T-helper 17 cell (primary cell): ENCODE measurements at regions not wholly inside any gene's neighbourhood (a gene's known extent, or its start where the extent isn't known, plus 50 kb on each side); places are given as distances from the start of the nearest gene placed in this dataset.

Experiments used
- ATAC-seq: fragments of 150-1000 bp; cut with Tn5 transposase; 2 replicates; pipeline ENCODE4 v1.10.0; 2021; ENCODE audit warnings: mild to moderate bottlenecking, moderate library complexity
- DNase-seq, 3 donors: peaks; one replicate each; pipeline versions ENCODE4 v3.0.0 to v3.0.0-alpha.2; 2020 to 2021
- H3K9me3 ChIP-seq: one replicate; pipeline ENCODE4 v1.7.0; 2013; ENCODE audit warnings: low read length, mild to moderate bottlenecking; ENCODE audit not compliant: control insufficient read depth, poor library complexity, severe bottlenecking
- H3K27ac Mint-ChIP-seq: one replicate; pipeline ENCODE4 v1.8.0; 2022; ENCODE audit warnings: mild to moderate bottlenecking, moderate library complexity, mixed read lengths
- H3K27me3 Mint-ChIP-seq: one replicate; pipeline ENCODE4 v1.8.0; 2022; ENCODE audit warnings: mixed read lengths
- H3K36me3 Mint-ChIP-seq: one replicate; pipeline ENCODE4 v1.8.0; 2022; ENCODE audit warnings: low read depth, mixed read lengths
- H3K4me1 Mint-ChIP-seq: one replicate; pipeline ENCODE4 v1.8.0; 2022; ENCODE audit warnings: mild to moderate bottlenecking, mixed read lengths
- H3K4me3 Mint-ChIP-seq: one replicate; pipeline ENCODE4 v1.8.0; 2022; ENCODE audit warnings: mild to moderate bottlenecking, moderate library complexity, mixed read lengths

GRCh38 chr14:100652744-100653143 lies 65.5 kb upstream of the BEGAIN start:
- Mint-ChIP-seq H3K4me1 (peaks cover 2% of the 10 kb centered on the region), H3K27ac (no peak overlapping the region), H3K27me3 (peaks cover 41% of the 10 kb centered on the region), H3K4me3 (no peak overlapping the region), H3K36me3 (no peaks in the 10 kb centered on the region)
- DNase-seq (no peak), ATAC-seq (no peak)
- no peaks in the 10 kb centered on the region for H3K9me3 ChIP-seq

DNA sequence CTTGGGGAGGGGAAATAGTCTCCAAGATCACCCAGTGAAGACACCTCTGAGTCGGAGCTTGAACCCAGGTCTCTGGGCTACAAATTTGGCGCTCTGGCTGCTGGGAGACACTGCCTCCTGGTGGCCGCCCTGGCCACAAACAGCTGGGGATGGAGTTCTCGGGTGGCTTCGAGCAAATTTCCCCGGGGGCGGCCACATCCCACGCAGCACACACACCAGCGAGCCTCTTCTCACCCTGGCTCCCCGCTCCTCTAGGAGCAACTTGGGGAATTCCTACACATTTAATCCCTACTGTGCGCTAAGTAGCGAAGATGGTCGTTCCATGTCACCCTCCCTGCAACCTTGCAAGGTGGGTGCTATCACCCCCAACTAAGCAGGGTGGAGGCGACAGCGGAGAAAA lies 66.2 kb upstream of the BEGAIN start:
- DNase-seq = peak in 1 of 3 donors; percentile 30
- H3K9me3 ChIP-seq = no peaks in the 10 kb centered on the region
- no peak for ATAC-seq
- Mint-ChIP-seq H3K36me3 (no peaks in the 10 kb centered on the region), H3K27me3 (peaks cover 43% of the 10 kb centered on the region), H3K27ac (no peak overlapping the region), H3K4me3 (no peak overlapping the region), H3K4me1 (peaks cover 5% of the 10 kb centered on the region)

DNA sequence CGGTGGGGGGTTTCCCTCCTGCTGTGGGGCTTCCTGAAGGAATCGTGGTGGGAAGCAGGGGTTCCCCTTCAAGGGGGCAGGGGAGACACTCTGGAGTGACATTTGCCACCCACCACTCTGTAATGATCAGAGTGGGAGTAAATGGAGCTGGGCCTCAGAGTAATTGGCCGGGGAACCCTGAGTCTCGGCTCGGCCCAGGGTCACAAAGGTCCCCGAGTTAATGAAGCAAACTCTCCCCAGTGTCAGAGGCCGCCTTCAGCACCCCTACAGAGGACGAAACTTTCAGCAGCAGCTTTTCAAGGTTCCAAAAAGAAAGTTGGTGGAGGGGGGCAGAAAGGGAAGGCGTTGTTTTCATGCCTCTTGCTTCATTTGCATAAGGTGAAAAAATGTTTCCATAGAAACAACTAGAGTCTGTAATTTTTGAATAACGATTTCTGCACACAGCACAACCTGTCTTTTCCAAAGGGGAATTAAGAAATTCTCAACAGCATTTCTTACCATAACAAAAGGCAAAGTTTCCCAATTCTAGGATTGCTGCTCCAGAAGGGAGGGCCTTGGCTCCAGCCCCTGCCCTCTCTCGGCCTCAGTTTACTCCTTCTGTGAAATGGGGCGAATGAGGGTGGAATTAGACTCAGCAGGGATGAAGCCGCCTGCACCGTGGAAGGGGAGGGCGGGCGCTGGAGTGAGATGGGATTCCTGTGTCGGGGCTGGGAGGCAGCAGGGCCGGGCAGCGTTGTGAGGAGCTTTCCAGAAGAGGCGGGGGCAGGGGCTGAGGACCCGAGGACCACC lies 67.0 kb upstream of the BEGAIN start:
- Mint-ChIP-seq H3K36me3 (no peaks in the 10 kb centered on the region), H3K27me3 (peaks cover 42% of the 10 kb centered on the region), H3K4me1 (peaks cover 5% of the 10 kb centered on the region), H3K4me3 (no peak overlapping the region), H3K27ac (no peak overlapping the region)
- ATAC-seq (no peak), DNase-seq (no peak)
- H3K9me3 ChIP-seq = no peaks in the 10 kb centered on the region

DNA sequence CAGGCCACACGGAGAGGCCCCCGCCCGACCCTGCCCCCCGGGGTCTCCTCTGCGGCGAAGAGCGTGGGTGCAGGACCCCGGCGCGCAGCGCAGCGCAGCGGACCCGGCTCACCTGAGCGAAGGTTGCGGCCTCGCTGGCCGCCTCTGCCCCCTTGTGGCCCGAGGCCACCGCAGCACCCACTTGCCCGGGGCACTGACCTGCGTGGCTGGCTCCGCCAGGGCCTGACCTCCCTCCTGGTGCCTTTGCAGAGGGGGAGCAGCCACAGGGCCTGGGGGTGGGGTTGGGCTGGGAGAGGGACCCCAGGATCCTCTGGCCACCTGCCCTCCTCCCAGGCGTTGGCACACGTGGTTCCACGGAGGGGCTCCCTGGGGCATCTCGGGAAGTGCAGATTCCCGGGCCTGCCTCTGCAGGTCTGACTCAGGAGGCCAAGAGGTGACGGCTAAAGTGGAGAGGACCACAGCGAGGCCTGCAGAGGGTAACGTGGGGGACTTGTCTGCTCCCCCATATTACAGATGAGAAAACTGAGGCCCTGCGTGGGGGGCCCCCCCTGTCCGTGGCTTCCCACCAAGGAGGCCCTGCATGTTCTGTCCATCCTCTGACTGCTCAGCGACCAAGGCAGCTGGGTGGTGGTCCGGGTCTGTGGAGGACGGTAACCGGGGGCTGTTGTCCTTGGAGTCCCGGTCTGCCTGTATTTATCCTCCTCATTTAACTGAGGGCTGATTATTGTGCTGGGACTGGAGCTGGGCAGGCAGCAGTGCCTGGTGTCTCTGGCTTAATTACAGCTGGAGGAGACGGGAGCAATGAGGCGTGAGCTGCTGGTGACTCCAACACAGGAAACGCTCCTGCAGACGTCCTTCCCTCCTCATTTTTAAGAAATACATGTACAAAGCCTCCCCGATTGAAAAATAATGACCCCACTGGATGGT lies 67.9 kb upstream of the BEGAIN start:
- H3K9me3 ChIP-seq = no peaks in the 10 kb centered on the region
- Mint-ChIP-seq H3K4me3 (no peak overlapping the region), H3K27ac (no peak overlapping the region), H3K27me3 (peaks cover 39% of the 10 kb centered on the region), H3K4me1 (peaks cover 5% of the 10 kb centered on the region), H3K36me3 (no peaks in the 10 kb centered on the region)
- peak; percentile 74 for ATAC-seq
- DNase-seq = peak; percentile 17 to 37 (median 35)

DNA sequence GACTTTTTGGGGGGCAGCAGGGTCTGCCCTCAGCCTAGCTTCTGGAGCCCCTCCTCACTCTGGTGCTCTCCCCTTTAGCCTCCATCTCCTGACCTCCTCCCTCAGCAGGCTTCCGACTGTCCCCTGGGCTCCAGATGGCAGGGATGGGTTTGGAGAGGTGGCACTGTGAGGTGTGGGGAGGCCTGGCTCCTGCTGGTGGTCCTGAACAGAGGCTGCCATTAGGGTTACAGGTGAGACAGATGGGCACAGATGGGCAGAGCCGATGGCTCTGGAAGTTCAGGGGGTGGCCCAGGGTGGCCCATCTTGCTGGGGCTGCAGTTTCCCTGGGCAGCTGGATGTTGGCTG lies 68.5 kb upstream of the BEGAIN start:
- no peaks in the 10 kb centered on the region for H3K36me3 Mint-ChIP-seq
- ATAC-seq = no peak

DNA sequence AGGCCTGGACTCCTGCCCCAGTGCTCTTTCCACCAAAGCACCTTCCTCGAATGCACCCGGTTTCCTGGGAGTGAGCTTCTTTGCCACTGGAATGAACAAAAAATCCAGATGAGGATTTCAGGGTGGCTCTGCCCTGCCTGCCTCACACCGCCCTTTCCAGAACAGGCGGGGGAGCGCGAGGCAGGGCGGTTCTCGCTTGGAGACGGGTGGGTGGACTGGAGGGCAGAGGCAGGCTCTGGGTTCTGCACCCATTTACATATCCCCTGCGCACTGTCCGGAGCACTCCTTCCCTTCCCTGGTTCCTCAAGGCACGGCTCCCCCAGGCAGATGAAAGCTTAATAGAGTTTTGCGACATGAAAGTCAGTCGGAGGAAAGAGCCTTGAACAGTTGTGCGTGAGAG lies 69.7 kb upstream of the DLK1 start:
- no peak for ATAC-seq
- no peaks in the 10 kb centered on the region for H3K9me3 ChIP-seq
- Mint-ChIP-seq H3K27me3 (peaks cover 34% of the 10 kb centered on the region), H3K27ac (no peak overlapping the region), H3K4me1 (peaks cover 5% of the 10 kb centered on the region), H3K4me3 (no peak overlapping the region), H3K36me3 (no peaks in the 10 kb centered on the region)
- no peak for DNase-seq

More for the DNA sequence above, 68.5 kb upstream of the BEGAIN start:
- peaks cover 5% of the 10 kb centered on the region for H3K4me1 Mint-ChIP-seq
- H3K27me3 Mint-ChIP-seq = peaks cover 39% of the 10 kb centered on the region
- no peaks in the 10 kb centered on the region for H3K9me3 ChIP-seq
- H3K4me3 Mint-ChIP-seq = no peak overlapping the region
- no peak overlapping the region for H3K27ac Mint-ChIP-seq
- DNase-seq = no peak

DNA sequence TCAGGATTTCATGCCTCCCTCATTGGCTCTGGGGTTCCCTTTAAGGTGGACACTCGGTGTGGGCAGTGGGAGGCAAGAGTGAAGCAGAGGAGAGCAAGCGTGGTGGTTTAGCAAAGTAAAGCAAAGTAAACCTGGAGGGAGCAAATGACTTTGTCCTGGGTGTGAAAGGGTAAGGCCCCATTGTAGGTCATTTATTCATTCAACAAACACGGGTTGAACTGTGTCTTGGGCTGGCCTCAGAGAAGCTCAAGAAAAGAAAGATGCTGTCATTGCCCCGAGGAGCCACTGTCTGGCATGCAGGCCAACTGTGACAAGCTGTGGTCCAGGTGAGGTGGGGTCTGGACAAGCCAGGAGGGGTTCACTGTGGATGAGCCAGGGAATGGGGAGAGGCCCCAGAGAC lies 68.9 kb upstream of the DLK1 start:
- Mint-ChIP-seq H3K4me1 (peaks cover 5% of the 10 kb centered on the region), H3K36me3 (no peaks in the 10 kb centered on the region), H3K4me3 (no peak overlapping the region), H3K27ac (no peak overlapping the region), H3K27me3 (peaks cover 34% of the 10 kb centered on the region)
- no peak for ATAC-seq
- no peaks in the 10 kb centered on the region for H3K9me3 ChIP-seq
- no peak for DNase-seq

GRCh38 chr14:100658181-100658886 lies 68.4 kb upstream of the DLK1 start:
- peaks cover 32% of the 10 kb centered on the region for H3K27me3 Mint-ChIP-seq
- ATAC-seq = no peak
- no peaks in the 10 kb centered on the region for H3K9me3 ChIP-seq
- H3K27ac Mint-ChIP-seq = no peak overlapping the region
- no peak for DNase-seq
- H3K36me3 Mint-ChIP-seq = no peaks in the 10 kb centered on the region
- peaks cover 5% of the 10 kb centered on the region for H3K4me1 Mint-ChIP-seq
- H3K4me3 Mint-ChIP-seq = no peak overlapping the region

GRCh38 chr14:100659345-100660001 lies 67.2 kb upstream of the DLK1 start:
- no peak for DNase-seq
- no peak for ATAC-seq
- Mint-ChIP-seq H3K4me1 (peaks cover 5% of the 10 kb centered on the region), H3K36me3 (no peaks in the 10 kb centered on the region), H3K4me3 (no peak overlapping the region), H3K27me3 (peaks cover 29% of the 10 kb centered on the region), H3K27ac (no peak overlapping the region)
- no peaks in the 10 kb centered on the region for H3K9me3 ChIP-seq

DNA sequence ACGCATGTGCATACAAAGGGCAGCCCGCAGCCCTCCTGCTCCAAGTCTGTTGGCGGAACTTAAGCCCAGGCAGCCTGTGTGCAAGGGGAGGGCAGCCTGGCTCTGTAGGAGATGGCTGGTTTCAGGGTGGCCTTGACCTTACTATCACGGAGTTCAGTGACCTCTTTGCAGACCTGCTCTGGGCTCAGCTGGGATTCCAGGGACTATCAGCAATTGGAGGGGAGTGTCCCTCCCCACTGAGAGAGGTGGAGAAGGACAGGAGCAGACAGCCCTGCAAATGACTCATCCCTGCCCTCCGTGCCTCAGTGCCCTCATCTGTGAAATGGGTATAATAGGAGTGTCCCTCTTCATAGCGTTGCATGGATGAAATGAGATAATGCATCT lies 66.2 kb upstream of the DLK1 start:
- Mint-ChIP-seq H3K27me3 (peaks cover 36% of the 10 kb centered on the region), H3K27ac (no peak overlapping the region), H3K4me1 (peaks cover 5% of the 10 kb centered on the region), H3K4me3 (no peak overlapping the region), H3K36me3 (no peaks in the 10 kb centered on the region)
- ATAC-seq (no peak), DNase-seq (no peak)
- no peaks in the 10 kb centered on the region for H3K9me3 ChIP-seq

- ATAC-seq (no peak), DNase-seq (no peak)
- no peaks in the 10 kb centered on the region for H3K9me3 ChIP-seq
- Mint-ChIP-seq H3K36me3 (no peaks in the 10 kb centered on the region), H3K4me3 (no peak overlapping the region), H3K4me1 (peaks cover 5% of the 10 kb centered on the region), H3K27ac (no peak overlapping the region), H3K27me3 (peaks cover 30% of the 10 kb centered on the region)
Observed at GRCh38 chr14:100660882-100661635, 65.6 kb upstream of the DLK1 start.
